Stimulated activated CD4-positive, alpha-beta T cell treated with anti-CD3 and anti-CD28 coated beads, Interleukin-1b, Interleukin-23, amount 100 ng/mL, for 48 hours (primary cell): ENCODE measurements at regions not wholly inside any gene's neighbourhood (a gene's known extent, or its start where the extent isn't known, plus 50 kb on each side); places are given as distances from the start of the nearest gene placed in this dataset.

Experiments used
- DNase-seq: peaks from one replicate; pipeline ENCODE4 v3.0.0-alpha.2; 2020

- no peak for DNase-seq
These were observed 62.5 kb upstream of the C1GALT1C1 start for GRCh38 chrX:120692319-120692718.

GRCh38 chrX:120690941-120691340 is 61.1 kb upstream of the C1GALT1C1 start:
- no peak for DNase-seq

GRCh38 chrX:120690344-120690743 is 60.5 kb upstream of the C1GALT1C1 start:
- no peak for DNase-seq

DNA sequence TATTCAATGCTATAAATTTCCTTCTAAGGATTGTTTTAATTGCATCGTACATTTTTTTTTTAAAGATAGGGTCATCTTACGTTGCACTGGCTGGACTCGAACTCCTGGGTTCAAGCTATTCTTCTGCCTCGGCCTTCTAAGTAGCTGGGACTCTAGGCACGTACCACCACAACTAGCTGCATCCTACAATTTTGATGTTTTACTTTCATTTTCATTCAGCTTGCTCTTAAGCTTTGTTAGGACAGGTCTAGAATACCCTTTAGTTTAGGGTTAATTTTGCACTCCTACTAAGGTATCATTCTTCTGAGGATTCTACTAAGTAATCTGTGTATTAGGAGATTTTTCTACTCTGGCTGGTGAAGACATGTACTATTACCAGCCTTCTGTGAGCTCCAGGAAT is 50.2 kb upstream of the C1GALT1C1 start:
- no peak for DNase-seq
